ENCODE measurements at regions not wholly inside any gene's neighbourhood (a gene's known extent, or its start where the extent isn't known, plus 50 kb on each side); places are given as distances from the start of the nearest gene placed in this dataset.

GRCh38 chr21:35370671-35371070, 321.6 kb upstream of the RUNX1 start (continued):
- TF ChIP-seq ZBTB33 (IDR thresholded peaks at IDR 0.05; ENCODE audit: borderline replicate concordance, low read depth) (no peak), TAF1 (IDR thresholded peaks at IDR 0.05; ENCODE audit: borderline replicate concordance, low read depth, low read length) (no peak), ELF1 (IDR thresholded peaks at IDR 0.05) (no peak), EZH2phosphoT487 (IDR thresholded peaks at IDR 0.05; ENCODE audit: borderline replicate concordance, low read depth) (no peak)

- H3K9me2 ChIP-seq, result no peaks in the 10 kb centered on the region
- H3K9me3 ChIP-seq, result no peaks in the 10 kb centered on the region
- H2AFZ ChIP-seq (ENCODE audit: low read depth), result no peak overlapping the region
- H3K27me3 ChIP-seq (ENCODE audit: insufficient read depth), result no peaks in the 10 kb centered on the region
- TF ChIP-seq FOXJ3 (CRISPR knock-in tag; IDR thresholded peaks at IDR 0.05) (no peak), USF1 (IDR thresholded peaks at IDR 0.05; ENCODE audit: borderline replicate concordance, low read depth) (no peak), ELF1 (IDR thresholded peaks at IDR 0.05) (no peak), NFIC (IDR thresholded peaks at IDR 0.05; ENCODE audit: borderline replicate concordance) (no peak), JUND (IDR thresholded peaks at IDR 0.05) (no peak), RAD21 (IDR thresholded peaks at IDR 0.05; ENCODE audit: low read length) (no peak), GATA2 (CRISPR knock-in tag; IDR thresholded peaks at IDR 0.05) (no peak), PBX3 (IDR thresholded peaks at IDR 0.05) (no peak), MAX (IDR thresholded peaks at IDR 0.05; ENCODE audit: low read depth) (no peak), IRF3 (IDR thresholded peaks at IDR 0.05; ENCODE audit: low read depth, low read length) (no peak), FOXM1 (IDR thresholded peaks at IDR 0.05; ENCODE audit: low read depth) (no peak), RCOR1 (IDR thresholded peaks at IDR 0.05; ENCODE audit: low read length) (no peak), MEF2A (IDR thresholded peaks at IDR 0.05; ENCODE audit: borderline replicate concordance, low read depth) (no peak), FOSL2 (IDR thresholded peaks at IDR 0.05; ENCODE audit: borderline replicate concordance, low read depth) (no peak), SIN3A (IDR thresholded peaks at IDR 0.05; ENCODE audit: borderline replicate concordance, low read depth, low read length) (no peak), MXI1 (IDR thresholded peaks at IDR 0.05; ENCODE audit: low read depth, low read length) (no peak)
- no peak for DNase-seq
- no peaks in the 10 kb centered on the region; a peak in 1 of 4 replicates for H3K4me1 ChIP-seq (ENCODE audit: control insufficient read depth in 1 of 2, insufficient read depth in 2 of 2, low read depth in 1 of 2, low read length in 1 of 2)
- no peaks in the 10 kb centered on the region for H4K20me1 ChIP-seq (ENCODE audit: insufficient read depth)
- no peak overlapping the region for H3K4me2 ChIP-seq
- no peaks in the 10 kb centered on the region for H3K79me2 ChIP-seq (ENCODE audit: insufficient read depth)
- H3K9ac ChIP-seq, result no peak overlapping the region
- no peaks in the 10 kb centered on the region for H3K36me3 ChIP-seq (replicated peaks in 1 of 2; ENCODE audit: control insufficient read depth in 1 of 2, insufficient read depth in 2 of 2, low read length in 1 of 2)
- H3K4me3 ChIP-seq (ENCODE audit: low read depth in 2 of 2, low read length in 1 of 2), result no peak overlapping the region
- no peak overlapping the region for H3K27ac ChIP-seq (ENCODE audit: low read depth in 2 of 2, low read length in 1 of 2)
- ChIA-PET CTCF (no interaction called here), POLR2A (no interaction called here)
- peaks cover 11% of the 10 kb centered on the region for H3F3A ChIP-seq (replicated peaks; ENCODE audit: insufficient read depth)
- 97% methylated on average over 3 of the region's 3 CpGs for WGBS (ENCODE audit: low lambda C conversion rate)
These were observed 321.0 kb upstream of the RUNX1 start for GRCh38 chr21:35370071-35370470.

Data from SK-N-SH (cell line).